ENCODE measurements at regions not wholly inside any gene's neighbourhood (a gene's known extent, or its start where the extent isn't known, plus 50 kb on each side); places are given as distances from the start of the nearest gene placed in this dataset.

DNA sequence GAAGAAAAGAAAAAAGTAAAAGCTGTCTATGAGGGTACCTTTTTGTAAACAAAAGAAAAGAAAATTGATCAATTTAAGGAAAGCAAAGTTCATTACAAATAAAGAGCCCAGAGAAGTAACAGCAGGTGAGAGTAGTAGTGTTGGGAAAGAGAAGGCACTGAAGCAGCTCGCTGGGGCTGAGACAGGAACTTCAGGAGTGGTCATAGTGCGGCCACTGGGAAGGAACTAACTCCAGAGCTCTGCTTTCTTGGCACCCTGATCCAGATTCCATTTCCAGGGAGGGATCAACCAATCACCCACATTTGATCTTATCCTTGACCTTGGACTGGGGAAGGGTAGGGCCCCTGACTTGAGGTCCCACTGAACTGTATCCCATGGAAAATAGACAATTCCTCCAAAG lies 617.6 kb downstream of the CPS1 start:
- Histone ChIP-seq H3K36me3 (replicated peaks; ENCODE audit: insufficient read depth, low read length) (no peaks in the 10 kb centered on the region), H3K9ac (ENCODE audit: low read length) (no peak overlapping the region), H3K9me3 (replicated peaks; ENCODE audit: insufficient read depth, low read length) (no peaks in the 10 kb centered on the region), H2AFZ (ENCODE audit: low read length) (no peak overlapping the region), H3K27ac (ENCODE audit: low read length) (no peak overlapping the region), H3K4me2 (ENCODE audit: low read depth, low read length) (no peak overlapping the region), H3K4me1 (ENCODE audit: low read length) (no peaks in the 10 kb centered on the region), H4K20me1 (ENCODE audit: insufficient read depth, low read length) (no peaks in the 10 kb centered on the region), H3F3A (ENCODE audit: insufficient read depth, low read length) (no peaks in the 10 kb centered on the region), H3K9me2 (replicated peaks; ENCODE audit: insufficient read depth, low read length) (no peaks in the 10 kb centered on the region), H3K4me3 (ENCODE audit: low read length) (no peak overlapping the region), H3K27me3 (replicated peaks; ENCODE audit: insufficient read depth, low read length) (no peaks in the 10 kb centered on the region), H3K79me2 (ENCODE audit: low read length) (no peaks in the 10 kb centered on the region)
- TF ChIP-seq, protein P1, sequence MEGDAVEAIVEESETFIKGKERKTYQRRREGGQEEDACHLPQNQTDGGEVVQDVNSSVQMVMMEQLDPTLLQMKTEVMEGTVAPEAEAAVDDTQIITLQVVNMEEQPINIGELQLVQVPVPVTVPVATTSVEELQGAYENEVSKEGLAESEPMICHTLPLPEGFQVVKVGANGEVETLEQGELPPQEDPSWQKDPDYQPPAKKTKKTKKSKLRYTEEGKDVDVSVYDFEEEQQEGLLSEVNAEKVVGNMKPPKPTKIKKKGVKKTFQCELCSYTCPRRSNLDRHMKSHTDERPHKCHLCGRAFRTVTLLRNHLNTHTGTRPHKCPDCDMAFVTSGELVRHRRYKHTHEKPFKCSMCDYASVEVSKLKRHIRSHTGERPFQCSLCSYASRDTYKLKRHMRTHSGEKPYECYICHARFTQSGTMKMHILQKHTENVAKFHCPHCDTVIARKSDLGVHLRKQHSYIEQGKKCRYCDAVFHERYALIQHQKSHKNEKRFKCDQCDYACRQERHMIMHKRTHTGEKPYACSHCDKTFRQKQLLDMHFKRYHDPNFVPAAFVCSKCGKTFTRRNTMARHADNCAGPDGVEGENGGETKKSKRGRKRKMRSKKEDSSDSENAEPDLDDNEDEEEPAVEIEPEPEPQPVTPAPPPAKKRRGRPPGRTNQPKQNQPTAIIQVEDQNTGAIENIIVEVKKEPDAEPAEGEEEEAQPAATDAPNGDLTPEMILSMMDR (IDR thresholded peaks at IDR 0.05; ENCODE audit: low read length), result no peak
- TF ChIP-seq EZH2phosphoT487 (IDR thresholded peaks at IDR 0.05; ENCODE audit: low read length), result no peak
- no peak for TF ChIP-seq EZH2 (optimal IDR thresholded peaks at IDR 0.05; ENCODE audit: low read depth, low read length)
- DNase-seq, result no peak

DNA sequence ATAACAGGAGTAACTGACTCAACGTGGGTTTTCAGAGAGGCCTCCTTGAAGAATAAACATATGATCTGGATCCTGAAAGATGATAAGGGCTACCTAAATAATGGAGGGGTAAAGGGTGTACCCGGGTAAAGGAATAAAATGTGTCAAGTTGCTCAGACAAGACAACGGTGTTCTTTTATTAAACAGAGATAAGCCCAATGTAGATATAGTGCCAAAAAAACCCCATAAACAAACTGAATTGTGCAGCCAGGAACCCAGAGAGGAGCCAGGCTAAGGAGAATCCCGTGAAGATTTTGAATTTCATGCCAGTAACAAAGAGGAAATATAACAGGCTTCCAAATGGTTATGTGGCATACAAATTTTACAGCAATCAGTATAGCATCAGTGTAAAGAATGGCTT lies 618.2 kb downstream of the CPS1 start:
- Histone ChIP-seq H4K20me1 (ENCODE audit: insufficient read depth, low read length) (no peaks in the 10 kb centered on the region), H3K4me2 (ENCODE audit: low read depth, low read length) (no peak overlapping the region), H3K79me2 (ENCODE audit: low read length) (no peaks in the 10 kb centered on the region), H3K4me1 (ENCODE audit: low read length) (no peaks in the 10 kb centered on the region), H3K9ac (ENCODE audit: low read length) (no peak overlapping the region), H3K9me2 (replicated peaks; ENCODE audit: insufficient read depth, low read length) (no peaks in the 10 kb centered on the region), H2AFZ (ENCODE audit: low read length) (no peak overlapping the region), H3K36me3 (replicated peaks; ENCODE audit: insufficient read depth, low read length) (no peaks in the 10 kb centered on the region), H3K27ac (ENCODE audit: low read length) (no peak overlapping the region), H3K4me3 (ENCODE audit: low read length) (no peak overlapping the region), H3F3A (ENCODE audit: insufficient read depth, low read length) (no peaks in the 10 kb centered on the region), H3K9me3 (replicated peaks; ENCODE audit: insufficient read depth, low read length) (no peaks in the 10 kb centered on the region), H3K27me3 (replicated peaks; ENCODE audit: insufficient read depth, low read length) (no peaks in the 10 kb centered on the region)
- DNase-seq, result no peak
- TF ChIP-seq EZH2phosphoT487 (IDR thresholded peaks at IDR 0.05; ENCODE audit: low read length) (no peak), EZH2 (optimal IDR thresholded peaks at IDR 0.05; ENCODE audit: low read depth, low read length) (no peak)
- TF ChIP-seq, protein P1 (IDR thresholded peaks at IDR 0.05; ENCODE audit: low read length), result no peak

DNA sequence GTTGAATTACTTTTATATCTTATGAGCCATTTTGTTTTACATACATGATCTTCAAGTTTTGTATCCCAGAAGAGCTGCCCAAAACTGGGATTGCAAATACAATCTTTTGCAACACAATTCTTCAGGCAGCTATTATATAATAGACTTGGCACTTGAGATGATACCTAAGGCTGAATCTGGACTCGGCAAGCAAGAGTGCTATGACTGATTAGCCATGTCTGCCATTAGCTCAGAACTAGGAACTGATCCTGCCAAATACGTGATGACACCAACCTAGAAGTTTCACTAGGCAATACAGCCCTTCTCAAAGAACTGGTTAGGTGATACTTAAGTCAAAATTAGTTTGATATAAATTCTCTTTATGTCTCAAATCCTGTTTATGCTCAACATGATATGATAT lies 619.6 kb downstream of the CPS1 start:
- Histone ChIP-seq H3K4me3 (ENCODE audit: low read length) (no peak overlapping the region), H2AFZ (ENCODE audit: low read length) (no peak overlapping the region), H3K9me3 (replicated peaks; ENCODE audit: insufficient read depth, low read length) (no peaks in the 10 kb centered on the region), H3K36me3 (replicated peaks; ENCODE audit: insufficient read depth, low read length) (no peaks in the 10 kb centered on the region), H3K9ac (ENCODE audit: low read length) (no peak overlapping the region), H3K4me2 (ENCODE audit: low read depth, low read length) (no peak overlapping the region), H3K9me2 (replicated peaks; ENCODE audit: insufficient read depth, low read length) (no peaks in the 10 kb centered on the region), H3K27ac (ENCODE audit: low read length) (no peak overlapping the region), H3K4me1 (ENCODE audit: low read length) (no peaks in the 10 kb centered on the region), H4K20me1 (ENCODE audit: insufficient read depth, low read length) (no peaks in the 10 kb centered on the region), H3K27me3 (replicated peaks; ENCODE audit: insufficient read depth, low read length) (no peaks in the 10 kb centered on the region), H3K79me2 (ENCODE audit: low read length) (no peaks in the 10 kb centered on the region), H3F3A (ENCODE audit: insufficient read depth, low read length) (no peaks in the 10 kb centered on the region)
- TF ChIP-seq EZH2 (optimal IDR thresholded peaks at IDR 0.05; ENCODE audit: low read depth, low read length) (no peak), EZH2phosphoT487 (IDR thresholded peaks at IDR 0.05; ENCODE audit: low read length) (no peak)
- TF ChIP-seq, protein P1 (IDR thresholded peaks at IDR 0.05; ENCODE audit: low read length), result no peak
- DNase-seq, result no peak
